HepG2 (cell line): ENCODE measurements at regions not wholly inside any gene's neighbourhood (a gene's known extent, or its start where the extent isn't known, plus 50 kb on each side); places are given as distances from the start of the nearest gene placed in this dataset.

ENCODE experiments used
- ATAC-seq: fragments of 200-7000 bp; cut with Tn5 transposase; 3 replicates; pipeline ENCODE4 v1.9.1; 2020; ENCODE audit warnings: mild to moderate bottlenecking, moderate library complexity
- BruUV-seq: library from RNA; stranded (reverse); fragments of 400-500 nt; replicated peaks from 2 replicates; lab custom pipeline; 2021; lab: Mats Ljungman, UMichigan
- CTCF ChIA-PET: fragments of 300-600 bp; formaldehyde crosslinking; extraction: SDS; loops from one replicate; lab custom pipeline; 2021; ENCODE audit warnings: low total read pairs, inconsistent platforms, low intra/inter-chr PET ratio; lab: Yijun Ruan, JAX
- POLR2A ChIA-PET: fragments of 350-600 bp; sonication (Branson Sonifier 250); formaldehyde crosslinking; loops from one replicate; lab custom pipeline; 2020; ENCODE audit warnings: antibody characterized with exemption, inconsistent platforms; lab: Yijun Ruan, JAX
- DNase-seq: peaks from one replicate; pipeline ENCODE4 v3.0.0-alpha.2; 2015; ENCODE audit warnings: low spot score
- FAIRE-seq: peaks from 3 replicates; lab custom pipeline; 2011; peaks lifted over from hg19 to GRCh38; lab: Jason Lieb, UNC
- H2AFZ ChIP-seq: one replicate; pipeline ENCODE4 v1.6.1; 2011; ENCODE audit warnings: low read length, inconsistent platforms
- H3K27ac ChIP-seq: fragments of 300-600 bp; 3 replicates; pipeline ENCODE4 v1.8.0; 2011; ENCODE audit warnings: mixed run types, mild to moderate bottlenecking, mixed read lengths, low read length, inconsistent platforms; ENCODE audit not compliant: insufficient read depth; ENCODE audit errors: extremely low read length
- H3K27me3 ChIP-seq, 2 experiments: fragments of 200-600 bp in 1 of 2; 2 replicates in 1 of 2; 3 replicates in 1 of 2; pipeline versions ENCODE4 v1.6.0 to v1.8.0; 2011; ENCODE audit warnings: low read length in 2 of 2, mild to moderate bottlenecking in 2 of 2, moderate library complexity in 2 of 2, inconsistent platforms in 1 of 2; ENCODE audit not compliant: insufficient read depth in 2 of 2, control insufficient read depth in 1 of 2
- H3K36me3 ChIP-seq, 2 experiments: fragments of 200-600 bp in 1 of 2; replicated peaks in 1 of 2; 2 replicates in 1 of 2; 3 replicates in 1 of 2; pipeline versions ENCODE4 v1.5.1 to v1.8.0; 2011; ENCODE audit warnings: low read length in 2 of 2, inconsistent platforms in 1 of 2; ENCODE audit not compliant: insufficient read depth in 2 of 2, control insufficient read depth in 1 of 2
- H3K4me1 ChIP-seq: 2 replicates; pipeline ENCODE4 v1.5.1; 2012; ENCODE audit warnings: low read length, inconsistent platforms; ENCODE audit not compliant: insufficient read depth
- H3K4me2 ChIP-seq: 2 replicates; pipeline ENCODE4 v1.6.0; 2011; ENCODE audit warnings: low read depth, low read length, inconsistent platforms
- H3K4me3 ChIP-seq, 3 experiments: fragments of 200-600 bp in 1 of 3; sonication (generic), shearing (Covaris generic) in 1 of 3; replicated peaks in 1 of 3; 2 replicates each; pipeline ENCODE4 v1.5.1; 2011 to 2016; ENCODE audit warnings: low read length in 3 of 3, inconsistent platforms in 2 of 3, low read depth in 2 of 3, mild to moderate bottlenecking in 2 of 3, control low read depth in 1 of 3, mixed read lengths in 1 of 3; ENCODE audit not compliant: insufficient read depth in 1 of 3
- H3K79me2 ChIP-seq: one replicate; pipeline ENCODE4 v1.6.1; 2011; ENCODE audit warnings: low read length, inconsistent platforms; ENCODE audit not compliant: insufficient read depth
- H3K9ac ChIP-seq: 2 replicates; pipeline ENCODE4 v1.6.0; 2011; ENCODE audit warnings: mild to moderate bottlenecking, low read depth, low read length, inconsistent platforms; ENCODE audit not compliant: insufficient read depth
- H3K9me3 ChIP-seq: 2 replicates; pipeline ENCODE4 v1.5.1; 2012; ENCODE audit warnings: mild to moderate bottlenecking, low read length
- H4K20me1 ChIP-seq: 2 replicates; pipeline ENCODE4 v1.6.0; 2011; ENCODE audit warnings: inconsistent platforms, mild to moderate bottlenecking, low read length, moderate library complexity; ENCODE audit not compliant: insufficient read depth
- AGO1 ChIP-seq: fragments of 200-400 bp; formaldehyde crosslinking; IDR thresholded peaks from 2 replicates; pipeline ENCODE4 v1.6.1; 2017; ENCODE audit warnings: mild to moderate bottlenecking, low read depth, low read length, moderate library complexity; ENCODE audit not compliant: poor library complexity, severe bottlenecking
- NCOA1 ChIP-seq: sonication (generic); formaldehyde crosslinking; IDR thresholded peaks from 2 replicates; pipeline ENCODE4 v1.9.0; 2021; ENCODE audit warnings: missing genetic modification reagents
- SAFB2 ChIP-seq: sonication (generic); formaldehyde crosslinking; IDR thresholded peaks from 2 replicates; pipeline ENCODE4 v1.5.1; 2020; ENCODE audit warnings: missing genetic modification reagents, low read depth, mild to moderate bottlenecking, borderline replicate concordance
- SP2 ChIP-seq: sonication (generic); formaldehyde crosslinking; IDR thresholded peaks from 2 replicates; pipeline ENCODE4 v1.5.1; 2020; ENCODE audit warnings: mild to moderate bottlenecking, missing genetic modification reagents
- TBX3 ChIP-seq: fragments of 450-650 bp; IDR thresholded peaks from 2 replicates; pipeline ENCODE4 v1.6.1; 2017; ENCODE audit warnings: antibody characterized with exemption, mild to moderate bottlenecking, inconsistent platforms, borderline replicate concordance
- ZFX ChIP-seq: sonication (generic); formaldehyde crosslinking; IDR thresholded peaks from 2 replicates; pipeline ENCODE4 v1.4.0; 2020; ENCODE audit warnings: mild to moderate bottlenecking, low read depth, missing genetic modification reagents, moderate library complexity
- ZNF446 ChIP-seq: sonication (generic); formaldehyde crosslinking; IDR thresholded peaks from 2 replicates; pipeline ENCODE4 v1.5.0; 2020; ENCODE audit warnings: mild to moderate bottlenecking, missing genetic modification reagents
- ZNF607 ChIP-seq: sonication (generic); formaldehyde crosslinking; IDR thresholded peaks from 2 replicates; pipeline ENCODE4 v1.5.1; 2020; ENCODE audit warnings: missing genetic modification reagents, mild to moderate bottlenecking, borderline replicate concordance
- WGBS: methylation state at CpG from one replicate; pipeline ENCODE4 v1.1.6; 2017; ENCODE audit warnings: low lambda C conversion rate; 5-methylcytosine and 5-hydroxymethylcytosine counted together
- in situ Hi-C: cut with HindIII; loops from 2 replicates; pipeline ENCODE4 v1.10.0; 2017; ENCODE audit warnings: low pct_unique_long_range_greater_than_20kb; ENCODE audit not compliant: extremely low pct_ligation_motif_present
- intact Hi-C: fragments of 100-400 bp; cut with micrococcal nuclease; formaldehyde crosslinking; loops from one replicate; pipeline ENCODE4 v1.10.0; 2022; ENCODE audit not compliant: unreplicated experiment
- TF ChIP-seq, protein P1 (sequence below): sonication (generic); formaldehyde crosslinking; IDR thresholded peaks from 2 replicates; pipeline ENCODE4 v1.5.0; 2020; ENCODE audit warnings: mild to moderate bottlenecking, missing genetic modification reagents, borderline replicate concordance
- TF ChIP-seq, protein P2 (sequence below): sonication (generic); formaldehyde crosslinking; conservative IDR thresholded peaks from 2 replicates; pipeline ENCODE4 v1.4.0; 2020; ENCODE audit warnings: mild to moderate bottlenecking, missing genetic modification reagents, moderate library complexity

DNA sequence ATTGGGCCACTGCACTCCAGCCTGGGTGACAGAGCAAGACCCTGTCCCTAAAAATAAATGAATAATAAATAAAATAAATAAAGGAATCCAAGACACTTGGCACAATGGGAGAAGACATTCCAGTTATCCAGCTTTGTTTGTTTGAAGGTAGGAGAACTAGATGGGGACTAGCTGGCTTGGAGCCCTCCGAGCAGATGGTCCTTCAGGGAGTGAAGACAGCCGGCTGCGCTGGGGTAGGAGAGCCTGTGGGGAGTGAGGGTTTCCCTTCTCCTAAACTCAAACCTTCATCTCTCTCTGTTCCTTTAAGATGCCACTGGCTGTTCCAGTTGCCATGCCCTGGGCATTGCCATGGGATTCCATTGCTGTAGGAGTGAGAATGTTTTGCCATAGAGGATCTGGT is 120.6 kb downstream of the NAV1 start (continued):
- TF ChIP-seq, protein P1, sequence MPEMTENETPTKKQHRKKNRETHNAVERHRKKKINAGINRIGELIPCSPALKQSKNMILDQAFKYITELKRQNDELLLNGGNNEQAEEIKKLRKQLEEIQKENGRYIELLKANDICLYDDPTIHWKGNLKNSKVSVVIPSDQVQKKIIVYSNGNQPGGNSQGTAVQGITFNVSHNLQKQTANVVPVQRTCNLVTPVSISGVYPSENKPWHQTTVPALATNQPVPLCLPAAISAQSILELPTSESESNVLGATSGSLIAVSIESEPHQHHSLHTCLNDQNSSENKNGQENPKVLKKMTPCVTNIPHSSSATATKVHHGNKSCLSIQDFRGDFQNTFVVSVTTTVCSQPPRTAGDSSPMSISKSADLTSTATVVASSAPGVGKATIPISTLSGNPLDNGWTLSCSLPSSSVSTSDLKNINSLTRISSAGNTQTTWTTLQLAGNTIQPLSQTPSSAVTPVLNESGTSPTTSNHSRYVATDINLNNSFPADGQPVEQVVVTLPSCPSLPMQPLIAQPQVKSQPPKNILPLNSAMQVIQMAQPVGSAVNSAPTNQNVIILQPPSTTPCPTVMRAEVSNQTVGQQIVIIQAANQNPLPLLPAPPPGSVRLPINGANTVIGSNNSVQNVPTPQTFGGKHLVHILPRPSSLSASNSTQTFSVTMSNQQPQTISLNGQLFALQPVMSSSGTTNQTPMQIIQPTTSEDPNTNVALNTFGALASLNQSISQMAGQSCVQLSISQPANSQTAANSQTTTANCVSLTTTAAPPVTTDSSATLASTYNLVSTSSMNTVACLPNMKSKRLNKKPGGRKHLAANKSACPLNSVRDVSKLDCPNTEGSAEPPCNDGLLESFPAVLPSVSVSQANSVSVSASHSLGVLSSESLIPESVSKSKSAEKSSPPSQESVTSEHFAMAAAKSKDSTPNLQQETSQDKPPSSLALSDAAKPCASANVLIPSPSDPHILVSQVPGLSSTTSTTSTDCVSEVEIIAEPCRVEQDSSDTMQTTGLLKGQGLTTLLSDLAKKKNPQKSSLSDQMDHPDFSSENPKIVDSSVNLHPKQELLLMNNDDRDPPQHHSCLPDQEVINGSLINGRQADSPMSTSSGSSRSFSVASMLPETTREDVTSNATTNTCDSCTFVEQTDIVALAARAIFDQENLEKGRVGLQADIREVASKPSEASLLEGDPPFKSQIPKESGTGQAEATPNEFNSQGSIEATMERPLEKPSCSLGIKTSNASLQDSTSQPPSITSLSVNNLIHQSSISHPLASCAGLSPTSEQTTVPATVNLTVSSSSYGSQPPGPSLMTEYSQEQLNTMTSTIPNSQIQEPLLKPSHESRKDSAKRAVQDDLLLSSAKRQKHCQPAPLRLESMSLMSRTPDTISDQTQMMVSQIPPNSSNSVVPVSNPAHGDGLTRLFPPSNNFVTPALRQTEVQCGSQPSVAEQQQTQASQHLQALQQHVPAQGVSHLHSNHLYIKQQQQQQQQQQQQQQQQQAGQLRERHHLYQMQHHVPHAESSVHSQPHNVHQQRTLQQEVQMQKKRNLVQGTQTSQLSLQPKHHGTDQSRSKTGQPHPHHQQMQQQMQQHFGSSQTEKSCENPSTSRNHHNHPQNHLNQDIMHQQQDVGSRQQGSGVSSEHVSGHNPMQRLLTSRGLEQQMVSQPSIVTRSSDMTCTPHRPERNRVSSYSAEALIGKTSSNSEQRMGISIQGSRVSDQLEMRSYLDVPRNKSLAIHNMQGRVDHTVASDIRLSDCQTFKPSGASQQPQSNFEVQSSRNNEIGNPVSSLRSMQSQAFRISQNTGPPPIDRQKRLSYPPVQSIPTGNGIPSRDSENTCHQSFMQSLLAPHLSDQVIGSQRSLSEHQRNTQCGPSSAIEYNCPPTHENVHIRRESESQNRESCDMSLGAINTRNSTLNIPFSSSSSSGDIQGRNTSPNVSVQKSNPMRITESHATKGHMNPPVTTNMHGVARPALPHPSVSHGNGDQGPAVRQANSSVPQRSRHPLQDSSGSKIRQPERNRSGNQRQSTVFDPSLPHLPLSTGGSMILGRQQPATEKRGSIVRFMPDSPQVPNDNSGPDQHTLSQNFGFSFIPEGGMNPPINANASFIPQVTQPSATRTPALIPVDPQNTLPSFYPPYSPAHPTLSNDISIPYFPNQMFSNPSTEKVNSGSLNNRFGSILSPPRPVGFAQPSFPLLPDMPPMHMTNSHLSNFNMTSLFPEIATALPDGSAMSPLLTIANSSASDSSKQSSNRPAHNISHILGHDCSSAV (CRISPR knock-in tag): no peak
- TF ChIP-seq, all 625 proteins: peak for 0

- no peaks in the 10 kb centered on the region for H3K79me2 ChIP-seq
- H3K4me3 ChIP-seq: no peak overlapping the region
- no peak overlapping the region for H3K27ac ChIP-seq
- BruUV-seq: no TSS peak
- 24% methylated on average over 6 of the region's 7 CpGs for WGBS
- H3K4me1 ChIP-seq: no peaks in the 10 kb centered on the region
- no peak overlapping the region for H3K4me2 ChIP-seq
- in situ Hi-C loops (no loop called here), intact Hi-C loops (no loop called here)
- DNase-seq (no peak), FAIRE-seq (no peak), ATAC-seq (no peak)
- CTCF ChIA-PET: no interaction called here
- H2AFZ ChIP-seq: no peak overlapping the region
- no peaks in the 10 kb centered on the region for H3K36me3 ChIP-seq
- H3K27me3 ChIP-seq: peaks cover 3 to 24% of the 10 kb centered on the region in 2 experiments; a peak in 4 of 5 replicates
- no peaks in the 10 kb centered on the region for H3K9me3 ChIP-seq
- no peak overlapping the region for H3K9ac ChIP-seq
- POLR2A ChIA-PET: no interaction called here
- no peaks in the 10 kb centered on the region for H4K20me1 ChIP-seq
- no peak for TF ChIP-seq SAFB2 (CRISPR knock-in tag)
- TF ChIP-seq, protein P2, sequence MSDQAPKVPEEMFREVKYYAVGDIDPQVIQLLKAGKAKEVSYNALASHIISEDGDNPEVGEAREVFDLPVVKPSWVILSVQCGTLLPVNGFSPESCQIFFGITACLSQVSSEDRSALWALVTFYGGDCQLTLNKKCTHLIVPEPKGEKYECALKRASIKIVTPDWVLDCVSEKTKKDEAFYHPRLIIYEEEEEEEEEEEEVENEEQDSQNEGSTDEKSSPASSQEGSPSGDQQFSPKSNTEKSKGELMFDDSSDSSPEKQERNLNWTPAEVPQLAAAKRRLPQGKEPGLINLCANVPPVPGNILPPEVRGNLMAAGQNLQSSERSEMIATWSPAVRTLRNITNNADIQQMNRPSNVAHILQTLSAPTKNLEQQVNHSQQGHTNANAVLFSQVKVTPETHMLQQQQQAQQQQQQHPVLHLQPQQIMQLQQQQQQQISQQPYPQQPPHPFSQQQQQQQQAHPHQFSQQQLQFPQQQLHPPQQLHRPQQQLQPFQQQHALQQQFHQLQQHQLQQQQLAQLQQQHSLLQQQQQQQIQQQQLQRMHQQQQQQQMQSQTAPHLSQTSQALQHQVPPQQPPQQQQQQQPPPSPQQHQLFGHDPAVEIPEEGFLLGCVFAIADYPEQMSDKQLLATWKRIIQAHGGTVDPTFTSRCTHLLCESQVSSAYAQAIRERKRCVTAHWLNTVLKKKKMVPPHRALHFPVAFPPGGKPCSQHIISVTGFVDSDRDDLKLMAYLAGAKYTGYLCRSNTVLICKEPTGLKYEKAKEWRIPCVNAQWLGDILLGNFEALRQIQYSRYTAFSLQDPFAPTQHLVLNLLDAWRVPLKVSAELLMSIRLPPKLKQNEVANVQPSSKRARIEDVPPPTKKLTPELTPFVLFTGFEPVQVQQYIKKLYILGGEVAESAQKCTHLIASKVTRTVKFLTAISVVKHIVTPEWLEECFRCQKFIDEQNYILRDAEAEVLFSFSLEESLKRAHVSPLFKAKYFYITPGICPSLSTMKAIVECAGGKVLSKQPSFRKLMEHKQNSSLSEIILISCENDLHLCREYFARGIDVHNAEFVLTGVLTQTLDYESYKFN (CRISPR knock-in tag): no peak
- TF ChIP-seq ZFX (CRISPR knock-in tag): no peak
- TF ChIP-seq ZNF446: no peak
- no peak for TF ChIP-seq TBX3
- TF ChIP-seq ZNF607: no peak
- TF ChIP-seq SP2 (CRISPR knock-in tag): no peak
- no peak for TF ChIP-seq NCOA1 (CRISPR knock-in tag)
- no peak for TF ChIP-seq AGO1
Observed at GRCh38 chr1:201660931-201661822, 122.2 kb downstream of the NAV1 start.
